Mucosa of gallbladder (tissue), 1 donor: ENCODE measurements at regions not wholly inside any gene's neighbourhood (a gene's known extent, or its start where the extent isn't known, plus 50 kb on each side); places are given as distances from the start of the nearest gene placed in this dataset.

Experiments
- DNase-seq: peaks from one replicate; pipeline ENCODE4 v3.0.0-alpha.2; 2020; ENCODE audit warnings: low spot score
- donor health status: DM: no; HTN: no; CAD: no.

- peak; percentile 18 for DNase-seq
These were observed 290.4 kb upstream of the MON1B start for GRCh38 chr16:76900285-76901263.

GRCh38 chr16:76906552-76906951 lies 284.4 kb upstream of the MON1B start:
- DNase-seq: no peak

GRCh38 chr16:76910931-76911330 lies 280.1 kb upstream of the MON1B start:
- no peak for DNase-seq

GRCh38 chr16:76913046-76913445 lies 277.9 kb upstream of the MON1B start:
- DNase-seq: no peak

DNA sequence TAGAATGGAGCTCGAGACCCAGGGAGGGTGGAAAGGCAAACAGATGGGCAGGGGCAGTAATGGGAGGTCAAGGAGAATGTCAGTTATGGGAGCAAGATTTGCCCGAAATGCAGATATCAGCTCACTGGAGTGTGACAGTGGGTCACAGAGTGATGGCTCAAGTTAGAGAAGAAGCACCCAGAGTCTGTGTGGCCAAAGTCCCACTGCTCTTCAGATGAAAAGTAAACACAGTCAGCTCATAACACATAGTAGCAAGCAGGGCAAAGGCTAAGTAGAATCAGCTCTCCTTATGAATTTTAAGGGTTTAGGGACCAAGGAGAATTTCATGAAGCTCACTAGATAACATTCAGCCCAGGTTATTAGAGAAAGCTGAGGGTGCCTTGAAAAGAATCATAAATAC lies 264.9 kb upstream of the MON1B start:
- DNase-seq: no peak

- no peak for DNase-seq
These were observed 264.4 kb upstream of the MON1B start for GRCh38 chr16:76926595-76926994.

DNA sequence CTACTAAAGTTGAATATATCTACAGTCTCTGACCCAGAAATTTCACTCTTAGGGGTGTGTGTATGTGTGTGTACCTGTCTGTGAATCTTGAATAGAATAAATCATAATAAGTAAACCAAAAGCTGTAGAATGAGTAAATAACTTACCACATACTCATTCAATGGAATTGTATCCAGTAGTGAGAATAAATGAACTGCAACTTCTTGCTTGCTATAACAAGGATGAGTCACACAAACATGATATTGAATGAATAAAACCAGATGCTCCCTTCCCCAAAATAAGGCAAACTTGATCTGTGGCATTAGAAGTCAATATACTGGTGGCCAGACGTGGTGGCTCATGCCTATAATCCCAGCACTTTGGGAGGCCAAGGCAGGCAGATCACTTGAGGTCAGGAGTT lies 259.8 kb upstream of the MON1B start:
- no peak for DNase-seq

DNA sequence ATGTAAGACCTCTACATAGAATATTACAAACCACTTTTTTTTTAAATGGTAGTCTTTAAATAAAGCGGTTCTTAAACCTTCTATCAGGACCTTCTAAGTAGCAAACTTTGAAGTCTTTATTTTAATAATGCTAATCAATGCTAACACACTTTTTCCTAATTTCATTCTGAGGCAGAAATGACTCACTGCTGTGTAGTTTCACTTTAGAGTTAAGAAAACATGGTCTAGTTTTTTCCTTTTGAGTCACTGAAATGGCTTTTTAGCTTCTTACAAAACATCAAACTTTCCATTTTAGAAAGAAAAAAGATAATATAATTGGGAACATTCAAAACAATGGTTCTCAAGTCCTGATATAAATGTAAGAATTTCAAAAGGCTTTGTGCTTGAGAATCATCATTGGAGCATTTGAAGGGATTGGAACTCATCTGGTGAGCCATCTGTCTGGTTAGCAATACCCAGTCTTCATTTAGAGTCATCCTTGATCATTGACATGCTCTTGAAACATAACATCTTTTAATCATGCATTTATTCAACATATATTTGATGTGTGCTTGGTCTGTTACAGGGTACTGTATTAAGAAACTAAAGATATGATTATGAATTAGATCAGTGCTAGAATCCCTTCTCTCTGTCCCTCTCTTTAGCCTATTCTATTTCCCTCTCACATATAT lies 258.3 kb upstream of the MON1B start:
- no peak for DNase-seq

- no peak for DNase-seq
These were observed 250.7 kb upstream of the MON1B start for GRCh38 chr16:76940251-76940650.

- no peak for DNase-seq
These were observed 249.9 kb upstream of the MON1B start for GRCh38 chr16:76941113-76941512.

- no peak for DNase-seq
These were observed 248.9 kb upstream of the MON1B start for GRCh38 chr16:76942089-76942488.

GRCh38 chr16:76943921-76944320 lies 247.1 kb upstream of the MON1B start:
- DNase-seq: no peak

GRCh38 chr16:76946879-76947278 lies 244.1 kb upstream of the MON1B start:
- peak; percentile 41 for DNase-seq

- DNase-seq: no peak
These were observed 243.2 kb upstream of the MON1B start for GRCh38 chr16:76947749-76948148.

GRCh38 chr16:76955629-76956028 lies 235.4 kb upstream of the MON1B start:
- no peak for DNase-seq

- DNase-seq: no peak
These were observed 234.6 kb upstream of the MON1B start for GRCh38 chr16:76956394-76956793.

DNA sequence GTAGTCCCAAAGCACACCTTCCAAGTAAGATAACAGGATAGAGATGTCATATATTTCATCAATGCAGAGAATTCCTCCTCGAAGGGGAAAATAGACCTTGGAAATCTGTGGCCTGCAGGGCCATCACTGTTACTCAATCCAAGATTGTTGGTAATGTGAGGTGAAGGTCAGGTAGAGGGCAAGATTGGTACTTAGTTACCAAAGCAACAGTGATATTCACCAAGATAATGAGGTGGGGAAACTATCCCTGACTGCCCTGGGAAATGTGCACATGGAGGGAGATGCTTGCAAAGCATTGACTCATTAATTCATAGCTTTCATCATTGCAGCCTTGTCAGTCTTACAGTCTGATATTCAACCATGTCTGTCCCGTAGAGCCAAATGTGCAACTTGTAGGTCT lies 234.1 kb upstream of the MON1B start:
- no peak for DNase-seq

DNA sequence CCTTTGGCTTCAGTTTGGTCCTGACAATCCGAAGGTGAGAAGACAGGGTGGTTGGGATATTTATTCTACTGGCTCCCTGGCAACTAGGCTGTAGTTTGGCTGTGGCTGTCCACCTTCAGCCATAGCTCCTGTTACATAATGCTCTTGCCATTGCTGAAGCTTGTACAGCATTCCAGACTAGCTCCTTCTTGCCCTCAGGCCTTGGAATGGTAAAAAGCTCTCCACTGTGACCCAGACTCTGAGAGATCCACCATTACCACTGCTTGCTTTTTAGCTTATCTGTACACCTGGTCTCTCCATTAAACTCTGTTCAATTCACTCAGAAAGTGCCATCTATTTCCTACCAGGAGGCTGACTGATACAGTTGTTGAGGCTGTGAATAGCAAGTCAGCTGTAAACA lies 231.8 kb upstream of the MON1B start:
- no peak for DNase-seq

DNA sequence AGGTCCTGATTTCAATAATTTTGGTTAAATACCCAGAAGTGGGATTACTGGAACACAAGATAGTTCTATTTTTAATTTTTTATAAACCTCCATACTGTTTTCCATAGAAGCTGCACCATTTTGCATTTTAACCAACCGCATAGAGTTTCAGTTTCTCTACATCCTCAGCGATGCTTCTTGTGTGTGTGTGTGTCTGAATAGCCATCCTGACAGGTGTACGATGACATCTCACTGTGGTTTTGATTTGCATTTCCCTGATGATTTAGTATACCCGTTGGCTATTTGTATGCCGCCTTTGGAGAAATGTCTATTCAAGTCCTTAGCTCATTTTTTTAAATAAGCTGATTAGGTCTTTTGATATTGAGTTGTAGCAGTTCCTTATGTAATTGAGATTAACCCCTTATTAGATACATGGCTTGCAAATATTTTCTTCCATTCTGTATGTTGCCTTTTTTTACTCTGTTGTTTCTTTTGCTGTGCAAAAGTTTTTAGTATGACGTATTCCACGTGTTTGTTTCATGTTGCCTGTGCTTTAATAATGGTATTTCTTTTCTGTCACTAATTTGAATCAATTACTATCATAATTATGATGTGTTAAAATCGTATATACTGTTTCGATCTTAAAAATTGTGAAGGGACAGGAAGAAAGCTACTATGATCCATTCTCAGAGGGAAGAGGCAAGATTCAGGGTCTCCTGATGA lies 227.2 kb upstream of the MON1B start:
- no peak for DNase-seq

DNA sequence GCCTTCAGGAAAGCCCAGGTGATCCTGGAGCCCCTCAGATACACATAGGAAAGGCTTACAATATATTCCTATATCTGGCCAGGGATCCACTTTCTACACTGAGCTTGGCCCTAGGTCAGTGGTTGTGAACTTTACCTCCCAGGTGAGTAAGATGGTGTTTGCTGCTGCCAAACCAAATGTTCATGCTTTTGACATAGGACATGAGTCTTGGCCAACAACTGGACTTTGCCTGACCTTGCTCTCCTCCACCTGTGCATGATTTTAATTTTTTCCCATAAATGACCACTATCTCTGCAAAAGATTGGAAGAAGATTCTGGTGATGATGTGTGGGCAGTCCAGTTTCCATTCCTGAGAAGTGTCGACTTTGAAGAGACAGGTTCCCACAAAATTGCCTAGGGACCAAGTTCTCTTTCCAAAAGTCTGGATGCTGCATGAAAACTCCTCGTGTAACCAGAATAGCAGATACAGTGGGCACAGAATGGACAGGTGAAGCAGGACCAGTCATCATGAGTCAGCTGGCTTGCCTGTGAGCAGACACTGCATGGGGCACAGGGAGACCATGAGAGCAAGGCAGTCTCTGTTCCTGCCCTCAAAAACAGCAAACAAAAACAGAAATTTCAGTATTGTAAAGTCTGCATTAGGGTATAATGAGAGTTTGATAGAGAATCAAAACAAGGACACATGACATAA lies 226.4 kb upstream of the MON1B start:
- DNase-seq: no peak

- DNase-seq: peak; percentile 42
These were observed 220.8 kb upstream of the MON1B start for GRCh38 chr16:76970087-76970744.
